ENCODE measurements at regions not wholly inside any gene's neighbourhood (a gene's known extent, or its start where the extent isn't known, plus 50 kb on each side); places are given as distances from the start of the nearest gene placed in this dataset.
A peak's percentile ranks its signal among the peaks of the same experiment; 100 is the strongest.

DNA sequence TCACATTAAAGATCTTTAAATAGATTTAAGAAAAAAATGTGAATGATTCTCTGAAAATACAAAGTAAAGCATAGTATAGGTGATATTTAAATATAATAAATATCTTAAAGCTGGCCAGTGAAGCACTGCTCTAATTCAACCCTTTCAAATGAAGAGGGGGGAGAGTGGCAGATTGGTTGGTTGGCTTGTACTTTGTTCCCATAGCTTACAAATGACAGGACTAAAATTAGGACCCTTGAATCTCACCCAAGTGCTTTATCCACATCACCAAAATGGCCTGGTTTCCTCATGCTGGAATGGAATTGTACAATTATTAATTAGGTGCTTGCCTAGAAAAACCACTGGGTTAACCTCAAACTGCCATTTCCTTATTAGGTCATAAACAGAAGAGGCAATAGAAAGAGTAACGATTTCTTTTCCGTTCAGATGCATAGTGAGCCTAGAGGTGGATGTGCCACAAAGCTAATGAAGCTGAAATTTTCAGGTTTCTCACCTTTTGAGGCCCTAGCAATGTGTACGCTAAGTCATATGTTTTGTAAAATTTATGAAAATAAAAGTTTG lies 354.5 kb upstream of the CDH6 start:
- DNase-seq = no peak

DNA sequence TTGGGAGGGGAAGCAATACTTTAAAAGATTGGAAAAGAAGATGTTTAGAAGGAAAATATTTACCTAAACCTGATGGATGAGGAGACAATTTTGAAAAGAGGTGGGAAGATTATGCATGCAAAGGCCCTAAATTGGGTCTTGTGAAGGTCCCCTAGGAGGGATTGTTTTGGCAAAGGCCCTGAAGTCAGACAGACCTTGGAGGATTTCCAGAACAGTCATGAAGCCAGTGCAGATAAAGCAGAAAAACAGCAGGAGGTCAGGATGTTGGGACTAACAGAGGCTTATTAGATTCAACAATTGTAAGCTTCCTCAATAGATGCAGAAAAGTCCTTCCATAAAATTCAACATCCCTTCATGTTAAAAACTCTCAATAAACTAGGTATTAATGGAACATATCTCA lies 361.0 kb upstream of the CDH6 start:
- DNase-seq = no peak

DNA sequence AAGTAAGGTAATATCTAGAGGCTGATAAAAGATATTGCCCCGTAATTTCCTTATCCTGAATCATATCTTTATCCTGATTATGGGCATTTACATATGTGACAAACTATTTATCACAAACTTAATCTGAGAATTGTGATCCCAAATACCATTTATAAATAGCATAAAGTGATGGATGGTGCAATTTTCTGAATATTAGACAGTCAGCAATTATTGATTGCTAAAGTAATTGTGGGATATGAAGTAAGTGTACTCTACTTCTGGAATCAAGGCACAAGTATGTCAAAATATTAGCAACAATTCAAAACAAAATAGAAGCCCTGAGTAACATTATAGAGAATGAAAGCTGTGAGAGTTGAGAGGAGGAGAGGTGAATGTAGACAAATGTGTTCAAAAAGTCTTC lies 361.9 kb upstream of the CDH6 start:
- no peak for DNase-seq

DNA sequence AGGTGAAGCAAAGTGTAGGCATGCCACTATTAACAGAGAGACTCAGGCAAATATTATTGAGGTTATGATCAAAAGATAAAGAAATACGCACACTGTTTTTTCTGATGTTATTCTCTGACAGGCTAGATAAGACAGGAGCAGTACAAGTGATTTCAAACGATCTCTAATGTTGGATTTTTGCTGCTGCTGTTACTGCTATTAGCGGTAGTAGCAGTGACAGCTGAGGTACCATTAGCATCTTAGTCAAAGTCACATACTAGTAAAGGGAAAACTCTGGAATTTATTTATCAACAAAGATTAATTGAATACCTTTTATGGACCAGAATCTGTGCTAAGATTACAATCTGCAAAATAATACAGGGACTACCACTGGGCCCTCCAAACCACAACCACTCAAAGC lies 362.4 kb upstream of the CDH6 start:
- DNase-seq = no peak

DNA sequence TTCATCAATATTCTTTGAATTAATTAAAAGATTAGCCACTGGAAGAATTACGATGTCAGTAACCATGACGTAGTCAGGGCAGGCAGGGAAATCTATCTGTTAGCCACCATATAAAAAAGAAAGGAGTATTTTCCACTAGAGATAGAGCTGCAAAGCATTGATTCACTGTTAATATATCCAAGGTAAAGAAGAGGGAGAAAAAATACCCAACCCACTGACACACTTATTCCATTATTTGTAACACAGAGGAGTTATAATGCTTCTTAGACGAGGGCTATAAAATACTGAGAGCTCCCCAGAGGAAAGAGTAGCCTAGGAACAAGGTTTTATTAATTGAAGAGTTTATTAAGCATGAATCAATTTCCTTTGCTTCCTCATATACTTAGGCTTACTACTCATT lies 382.2 kb upstream of the CDH6 start:
- no peak for DNase-seq

DNA sequence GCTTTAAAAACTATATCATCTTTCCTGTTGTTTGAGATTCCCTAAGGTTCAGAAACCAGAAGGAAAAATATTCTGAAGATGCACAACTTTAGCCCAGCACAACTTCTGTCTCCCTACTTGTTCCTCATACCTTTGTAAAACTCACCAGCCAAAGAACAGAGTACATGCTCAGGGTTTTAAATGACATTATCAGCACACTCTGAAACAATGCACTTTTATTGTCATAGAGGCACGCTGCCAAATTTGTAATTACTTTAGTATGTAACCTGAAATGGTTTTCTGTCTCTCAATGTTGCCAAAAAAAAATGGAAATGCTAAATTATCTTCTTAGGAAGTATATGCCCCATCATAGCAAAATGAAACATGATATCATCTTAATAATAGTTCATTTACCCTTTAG lies 383.6 kb upstream of the CDH6 start:
- DNase-seq = no peak

DNA sequence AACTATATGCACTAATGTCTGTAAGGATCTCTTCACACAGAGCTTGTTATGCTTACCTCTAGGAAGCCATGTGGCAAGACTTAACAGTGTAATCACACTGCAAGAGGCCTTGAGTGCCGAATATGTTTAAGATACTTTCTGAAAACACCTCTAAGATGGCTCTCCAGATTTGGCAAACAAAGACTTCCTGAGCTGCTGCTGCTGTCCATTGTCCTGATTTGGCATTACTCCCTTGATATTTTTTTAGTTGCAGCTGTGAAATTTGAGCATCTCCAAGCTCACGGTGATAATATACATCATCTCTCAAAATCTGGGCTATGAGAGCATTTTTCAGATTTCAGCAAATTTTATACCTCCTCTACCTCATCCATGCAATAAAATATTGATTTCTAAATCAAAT lies 384.5 kb upstream of the CDH6 start:
- DNase-seq = no peak

DNA sequence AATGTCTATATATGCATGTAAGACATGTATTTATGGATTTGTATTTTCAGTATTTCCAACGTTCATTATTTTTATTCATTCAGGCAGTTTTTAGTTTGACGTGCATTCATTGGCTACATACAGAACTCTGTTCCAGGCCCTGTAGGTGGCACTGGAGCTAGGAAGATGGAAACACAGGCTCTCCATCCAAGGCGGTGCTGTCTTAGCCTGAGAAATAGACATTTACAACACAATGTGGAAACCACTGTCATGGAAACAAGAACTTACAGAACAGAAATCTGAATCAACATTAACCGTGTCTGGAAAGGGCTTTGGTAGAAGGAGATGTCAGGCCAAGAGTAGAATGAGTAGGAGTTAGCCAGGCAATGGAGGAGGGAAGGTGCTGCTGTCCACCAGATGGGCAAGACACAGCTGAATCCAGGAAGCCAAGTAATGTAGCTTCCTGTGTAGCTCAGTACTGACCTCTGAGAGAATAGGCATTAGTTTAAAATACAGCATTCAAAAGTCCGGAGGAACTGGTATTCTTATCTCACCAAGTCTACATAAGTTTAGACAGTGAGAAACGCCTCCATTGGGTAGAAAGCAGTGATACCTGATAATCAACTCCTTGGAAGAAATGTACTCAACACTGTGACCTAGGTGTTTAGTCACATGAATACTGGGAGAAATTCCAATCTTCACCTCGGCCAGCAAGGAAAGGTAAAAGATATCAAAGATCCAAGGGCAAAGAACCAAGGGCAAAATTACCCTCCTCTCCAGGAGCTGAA lies 388.6 kb upstream of the CDH6 start:
- no peak for DNase-seq

DNA sequence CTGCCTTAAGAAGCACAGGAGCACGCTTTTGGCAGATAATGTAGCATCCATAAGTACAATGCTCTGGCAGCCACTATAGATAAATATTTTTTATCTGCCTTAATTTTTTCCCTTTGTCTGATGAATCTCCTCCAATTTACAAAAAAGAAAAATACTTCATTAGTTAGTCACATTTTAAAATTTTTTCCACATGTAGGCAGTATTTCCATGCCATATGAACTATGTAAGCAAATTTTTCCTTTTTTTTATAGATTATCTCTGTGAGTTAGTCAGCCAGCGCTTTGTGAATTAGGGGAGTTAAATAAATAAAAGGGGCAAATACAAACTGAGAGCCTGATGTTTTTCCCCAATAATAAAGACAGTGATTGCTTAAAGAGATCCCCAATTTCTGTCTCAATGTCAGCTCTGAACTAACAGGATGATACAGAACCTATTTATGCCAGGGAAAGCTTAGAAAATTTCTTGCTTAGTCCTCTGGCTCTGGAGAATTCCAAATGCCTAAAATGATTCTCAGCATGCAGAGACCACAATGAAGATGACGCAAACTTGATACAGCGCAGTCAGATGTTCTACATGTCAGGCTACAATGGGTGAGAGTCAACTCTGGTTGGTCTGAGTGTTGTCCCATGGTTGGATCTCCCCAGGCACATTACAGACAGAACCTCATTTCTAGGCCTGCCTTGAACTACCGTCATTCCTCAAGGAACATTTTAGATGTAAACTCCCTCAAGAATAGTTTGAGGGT lies 390.4 kb upstream of the CDH6 start:
- no peak for DNase-seq

DNA sequence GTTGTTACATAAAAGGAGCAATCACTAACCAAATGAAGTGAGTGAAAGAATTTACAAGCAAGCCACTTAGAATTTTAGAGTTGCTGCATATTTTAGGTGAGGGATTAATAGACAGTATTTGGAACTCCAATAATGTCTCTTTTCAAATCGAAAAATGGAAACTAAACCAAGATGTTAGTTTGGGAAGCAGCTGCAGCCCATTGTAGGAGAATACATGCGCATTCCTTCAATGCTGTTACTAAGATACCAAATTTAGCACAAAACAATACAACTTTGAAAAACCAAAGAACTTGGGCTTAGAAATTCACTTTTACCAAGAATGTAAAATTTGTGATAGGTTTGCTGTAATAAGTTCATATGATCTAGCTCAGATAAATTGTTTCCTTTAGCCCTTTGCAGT lies 411.8 kb upstream of the CDH6 start:
- no peak for DNase-seq

DNA sequence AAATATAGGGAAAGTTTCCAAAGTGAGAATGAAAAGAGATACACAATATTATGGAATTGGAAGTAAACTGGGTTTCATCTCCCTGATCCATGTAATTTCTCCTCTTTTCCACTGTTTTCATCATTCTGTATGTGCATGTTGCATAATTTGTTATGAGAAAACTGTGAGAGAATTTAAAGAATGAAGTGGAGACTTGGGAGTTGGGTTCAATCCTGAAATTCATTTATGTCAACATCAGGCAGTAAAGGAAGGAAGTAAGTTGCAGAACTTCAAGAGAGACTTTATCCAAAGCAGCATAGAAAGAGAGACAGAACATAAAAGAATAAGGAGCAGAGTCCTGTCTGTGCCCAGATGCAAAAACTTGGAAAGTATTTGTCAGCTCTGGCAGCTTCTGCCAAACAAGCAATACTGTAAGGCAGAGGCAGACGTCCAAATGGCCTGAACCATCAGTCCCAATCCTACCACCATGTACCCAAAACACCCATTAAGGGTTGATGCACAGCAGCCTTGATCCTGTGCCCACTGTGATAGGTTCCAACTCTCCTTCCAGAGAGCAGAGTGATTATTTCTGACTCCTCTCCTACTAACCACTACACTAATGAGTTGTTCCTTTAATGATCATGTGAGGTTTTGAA lies 425.3 kb upstream of the CDH6 start:
- DNase-seq = no peak

DNA sequence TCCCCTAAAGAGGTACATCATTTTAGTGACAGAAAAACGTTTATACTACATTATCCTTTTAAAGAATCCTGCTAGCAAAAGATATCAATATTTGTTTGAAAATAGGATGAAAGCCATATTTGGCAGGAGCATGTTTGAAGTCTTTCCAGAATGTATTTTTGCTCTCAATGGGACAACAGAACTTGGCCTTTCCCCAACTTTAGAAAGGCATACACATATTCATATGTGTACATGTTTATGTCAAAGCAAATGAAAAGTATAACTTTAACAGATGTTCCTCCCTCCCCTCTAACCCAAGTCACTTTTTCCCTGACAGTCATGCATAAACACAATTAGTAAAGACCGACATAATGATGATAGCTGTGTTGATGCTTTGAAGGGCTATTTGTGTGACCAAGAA lies 427.8 kb upstream of the CDH6 start:
- DNase-seq = no peak

DNA sequence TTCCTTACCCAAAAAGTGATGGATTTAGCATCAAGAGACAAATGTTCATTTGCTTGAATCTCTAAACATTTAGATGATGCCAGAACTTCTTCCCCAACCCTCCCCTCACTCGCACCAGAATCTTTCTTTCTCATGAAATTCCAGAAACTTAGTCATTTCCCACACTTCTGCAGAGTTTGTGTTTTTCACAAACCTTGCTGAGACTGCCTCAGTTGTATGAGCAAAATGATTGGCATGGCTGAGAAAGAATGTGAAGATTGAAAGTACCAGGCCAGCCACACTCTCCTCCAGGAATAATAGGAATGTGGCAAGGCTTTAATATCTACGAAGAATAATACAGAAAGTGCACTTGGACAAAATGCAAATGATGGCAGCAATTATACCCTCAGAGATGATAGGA lies 428.3 kb upstream of the CDH6 start:
- no peak for DNase-seq

DNA sequence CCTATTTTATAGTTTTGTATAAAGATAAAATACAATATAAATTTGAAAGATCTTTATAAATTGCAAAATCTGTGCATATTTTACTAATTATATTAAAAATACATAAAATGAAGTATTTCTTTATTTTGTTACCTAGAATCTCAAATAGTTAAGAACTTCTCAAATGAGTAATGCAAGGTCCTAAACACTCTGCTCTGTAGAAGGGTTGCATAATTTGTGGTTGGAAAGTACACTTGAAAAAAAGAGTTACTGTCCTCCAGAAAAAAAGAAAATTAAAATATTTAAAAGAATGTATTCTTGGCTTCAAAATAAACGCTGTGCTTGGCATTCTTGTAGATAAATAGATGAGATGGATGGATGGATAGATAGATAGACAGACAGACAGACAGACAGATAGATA lies 428.8 kb upstream of the CDH6 start:
- DNase-seq = no peak

DNA sequence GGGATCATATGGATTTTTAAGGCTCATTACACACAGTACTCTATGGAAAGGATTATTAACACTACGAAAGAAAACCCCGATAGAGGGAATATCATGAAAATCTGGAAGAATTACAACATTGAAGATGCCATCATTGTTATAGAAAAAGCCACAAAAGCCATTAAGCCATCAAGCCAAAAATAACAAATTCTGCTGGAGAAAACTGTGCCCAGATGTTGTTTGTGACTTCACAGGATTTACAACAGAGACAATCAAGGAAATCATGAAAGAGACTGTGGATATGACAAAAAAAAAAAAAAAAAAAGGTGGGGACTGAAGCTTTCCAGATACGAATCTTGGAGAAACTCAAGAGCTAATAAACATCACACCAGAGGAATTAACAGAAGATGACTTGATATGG lies 433.8 kb upstream of the CDH6 start:
- DNase-seq = no peak

DNA sequence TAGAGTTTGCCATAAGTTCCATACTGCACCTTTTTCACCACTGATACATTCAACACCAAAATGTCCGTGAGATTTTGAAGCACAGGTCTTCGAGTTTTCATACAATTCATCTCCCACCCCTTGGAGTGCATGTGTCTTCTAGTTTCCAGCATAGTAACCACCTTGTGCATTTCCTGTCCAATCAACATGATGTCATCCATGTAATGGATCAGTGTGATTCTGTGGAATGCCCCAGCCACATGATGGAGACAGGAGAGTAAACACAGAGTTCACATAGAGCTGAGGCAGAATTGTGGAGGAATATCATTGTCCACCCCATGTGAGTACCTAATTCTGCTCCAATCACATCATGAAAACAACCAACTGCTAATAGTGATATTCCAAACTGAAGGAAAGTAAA lies 441.5 kb upstream of the CDH6 start:
- no peak for DNase-seq

DNA sequence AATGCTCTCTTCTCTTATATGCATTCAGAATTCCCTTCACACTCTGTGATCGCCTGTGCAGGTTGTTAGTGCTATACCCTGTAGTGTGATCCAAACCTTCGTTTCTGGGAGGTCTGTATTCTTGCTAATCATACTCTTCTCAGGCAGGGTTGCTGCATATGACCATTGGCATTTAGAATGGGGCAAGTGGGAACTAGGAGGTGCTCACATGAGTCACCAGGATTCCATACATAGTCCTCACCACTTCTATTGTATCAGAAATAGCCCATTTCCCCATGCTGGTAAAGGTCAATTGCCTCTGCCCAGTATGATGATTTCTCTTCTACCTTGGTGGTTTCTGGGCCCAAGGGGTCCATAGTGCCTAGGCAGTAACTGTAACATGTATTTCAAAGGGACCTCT lies 443.5 kb upstream of the CDH6 start:
- no peak for DNase-seq

DNA sequence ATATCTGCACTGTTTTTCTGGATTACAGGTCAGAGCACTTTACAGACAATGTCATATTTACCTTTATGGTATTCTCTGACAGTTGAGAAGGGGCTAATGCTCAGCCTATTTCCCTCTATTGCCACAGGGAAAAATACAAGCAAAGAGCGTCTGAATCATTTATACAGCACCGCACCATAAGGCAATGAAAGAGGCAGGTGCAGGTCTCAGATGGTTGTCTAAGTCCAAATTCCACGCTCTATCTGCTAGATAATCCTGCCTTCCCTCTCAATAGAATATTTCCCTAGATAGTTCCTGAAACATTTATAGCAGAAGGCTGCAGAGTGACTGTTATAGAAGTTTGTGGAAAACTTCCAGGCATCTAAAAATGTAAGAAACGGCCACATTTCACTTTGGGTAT lies 446.1 kb upstream of the CDH6 start:
- DNase-seq = no peak

DNA sequence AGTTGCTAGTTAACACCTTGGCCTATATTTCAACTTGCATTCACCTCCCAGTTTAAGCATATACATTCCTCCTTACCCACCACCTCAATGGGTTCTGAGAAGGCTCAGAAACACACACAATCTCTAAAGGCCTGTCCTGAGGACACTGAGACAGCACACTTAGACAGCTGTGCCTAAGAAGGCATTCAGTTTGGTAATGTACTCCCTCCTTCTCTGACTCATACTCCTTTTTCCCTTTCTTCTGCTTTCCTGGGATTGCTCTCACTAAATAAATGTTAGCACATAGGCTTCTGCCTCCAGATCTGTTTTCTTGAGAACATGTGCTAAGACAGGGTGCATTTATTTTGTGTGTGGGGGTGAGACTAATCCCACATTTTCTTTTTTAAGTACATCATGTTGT lies 456.8 kb upstream of the CDH6 start:
- peak; percentile 3 for DNase-seq

DNA sequence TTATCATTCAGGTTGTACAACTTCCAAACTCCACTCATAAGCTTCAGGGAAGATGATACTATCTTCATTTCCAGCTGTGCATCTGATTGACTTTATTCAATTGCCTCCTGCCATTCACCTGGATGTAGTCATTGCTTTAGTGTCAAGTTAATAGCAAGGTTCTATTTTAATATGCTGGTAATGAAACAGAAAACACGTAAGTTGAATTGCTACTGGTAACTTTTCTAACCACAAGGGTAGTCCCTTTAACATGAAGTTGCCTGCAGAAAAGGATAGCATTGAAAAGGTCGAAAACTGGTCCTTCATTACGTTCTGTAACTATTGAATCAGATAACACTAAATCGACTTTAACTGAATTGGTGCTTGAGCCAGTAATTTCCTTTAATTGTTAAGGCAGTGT lies 459.4 kb upstream of the CDH6 start:
- DNase-seq = no peak

DNA sequence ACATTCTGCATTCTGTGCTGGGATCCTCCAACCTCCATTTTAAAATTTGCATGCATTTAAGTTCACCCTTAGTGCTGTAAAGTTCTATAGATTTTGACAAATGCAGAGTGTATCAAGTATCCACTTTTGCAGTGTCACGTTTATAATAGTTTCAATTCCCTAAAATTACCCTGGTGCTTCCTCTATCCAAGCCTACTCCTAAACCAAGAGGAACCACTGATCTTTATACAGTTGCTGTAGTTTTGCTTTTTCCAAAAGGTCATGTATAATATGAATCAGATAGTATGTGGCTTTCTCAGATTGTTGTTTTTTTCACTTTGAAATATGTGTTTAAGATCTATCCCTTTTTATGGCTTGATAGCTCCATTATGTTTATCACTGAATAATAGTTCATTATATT lies 468.4 kb upstream of the CDH6 start:
- DNase-seq = peak; percentile 92

DNA sequence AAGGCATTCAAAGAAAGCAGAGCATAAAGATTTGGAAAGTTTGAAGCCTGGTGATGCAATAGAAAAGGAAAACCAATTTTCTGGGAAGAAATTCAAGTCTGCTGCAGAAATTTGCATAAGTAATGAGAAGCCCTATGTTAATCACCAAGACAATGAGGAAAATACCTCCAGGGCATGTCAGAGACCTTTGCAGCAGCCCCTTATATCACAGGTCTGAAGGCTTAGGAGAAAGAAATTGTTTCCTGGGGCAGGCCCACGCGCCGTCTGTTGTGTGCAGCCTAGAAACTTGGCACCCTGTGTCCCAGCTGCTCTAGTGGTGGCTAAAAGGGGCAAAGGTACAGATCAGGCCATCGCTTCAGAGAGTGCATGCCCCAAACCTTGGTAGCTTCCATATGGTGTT lies 495.3 kb upstream of the CDH6 start:
- DNase-seq = no peak

DNA sequence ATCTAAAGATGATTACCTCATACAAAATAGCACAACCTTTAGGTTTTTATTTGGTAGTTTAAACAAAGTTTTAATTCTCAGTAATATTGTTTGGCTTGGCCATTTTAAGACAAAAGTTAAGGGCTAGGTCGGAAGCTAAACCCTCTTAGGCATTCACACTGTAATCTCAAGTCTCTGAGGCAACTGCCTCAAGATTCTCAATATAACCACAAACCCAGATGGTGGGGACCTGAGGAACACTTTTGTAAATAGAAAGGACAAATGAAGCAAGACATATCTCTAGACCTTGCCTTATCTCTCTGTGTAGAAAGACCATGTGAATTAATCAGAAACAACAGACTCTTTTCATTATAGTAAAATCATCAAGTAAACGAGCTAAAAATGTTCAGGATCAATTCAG lies 500.2 kb upstream of the CDH6 start:
- peak; percentile 37 for DNase-seq

DNA sequence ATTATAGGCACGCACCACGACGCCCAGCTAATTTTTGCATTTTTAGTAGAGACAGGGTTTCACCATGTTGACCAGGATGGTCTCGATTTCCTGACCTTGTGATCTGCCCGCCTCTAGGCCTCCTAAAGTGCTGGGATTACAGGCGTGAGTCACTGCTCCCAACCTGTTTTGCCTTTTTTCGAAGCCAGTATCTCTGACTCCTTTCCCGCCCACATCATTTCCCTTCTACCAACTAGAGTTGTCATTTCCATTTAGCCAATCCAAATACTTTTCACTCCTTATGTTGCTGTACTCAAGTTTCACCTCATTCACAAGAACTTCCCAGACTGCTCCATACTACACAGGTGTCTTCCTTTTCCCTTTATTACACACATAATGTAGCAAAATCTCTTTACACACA lies 502.6 kb upstream of the CDH6 start:
- DNase-seq = no peak

Data from MV-4-11 (cell line).